Stimulated activated naive CD8-positive, alpha-beta T cell treated with anti-CD3 and anti-CD28 coated beads, Interleukin-15, Interleukin-2, amounts not matched to agents 100 ng/mL and 50 ng/mL, for 24 hours (primary cell): ENCODE measurements at regions not wholly inside any gene's neighbourhood (a gene's known extent, or its start where the extent isn't known, plus 50 kb on each side); places are given as distances from the start of the nearest gene placed in this dataset.

Source experiments
- H3K27ac Mint-ChIP-seq: one replicate; pipeline ENCODE4 v1.8.0; 2021; ENCODE audit warnings: mild to moderate bottlenecking, mixed read lengths
- H3K27me3 Mint-ChIP-seq: one replicate; pipeline ENCODE4 v1.8.0; 2021; ENCODE audit warnings: mixed read lengths
- H3K36me3 Mint-ChIP-seq: one replicate; pipeline ENCODE4 v1.8.0; 2021; ENCODE audit warnings: low read depth, mixed read lengths
- H3K4me1 Mint-ChIP-seq: one replicate; pipeline ENCODE4 v1.8.0; 2021; ENCODE audit warnings: low read depth, mixed read lengths
- H3K4me3 Mint-ChIP-seq: one replicate; pipeline ENCODE4 v1.8.0; 2021; ENCODE audit warnings: mild to moderate bottlenecking, mixed read lengths
- H3K9me3 Mint-ChIP-seq: one replicate; pipeline ENCODE4 v1.8.0; 2021; ENCODE audit warnings: mixed read lengths

- no peaks in the 10 kb centered on the region for H3K4me1 Mint-ChIP-seq
- no peaks in the 10 kb centered on the region for H3K36me3 Mint-ChIP-seq
- no peak overlapping the region for H3K4me3 Mint-ChIP-seq
- H3K27me3 Mint-ChIP-seq, result no peaks in the 10 kb centered on the region
- peaks cover 9% of the 10 kb centered on the region for H3K9me3 Mint-ChIP-seq
- H3K27ac Mint-ChIP-seq, result no peak overlapping the region
Observed at GRCh38 chr17:71724339-71724738, 396.5 kb upstream of the SOX9 start.

GRCh38 chr17:71725811-71726210 is 395.0 kb upstream of the SOX9 start:
- Mint-ChIP-seq H3K9me3 (peaks cover 14% of the 10 kb centered on the region), H3K27me3 (no peaks in the 10 kb centered on the region), H3K27ac (no peak overlapping the region)

GRCh38 chr17:71726341-71726740 is 394.5 kb upstream of the SOX9 start:
- no peaks in the 10 kb centered on the region for H3K36me3 Mint-ChIP-seq
- H3K4me3 Mint-ChIP-seq, result no peak overlapping the region
- H3K9me3 Mint-ChIP-seq, result peaks cover 14% of the 10 kb centered on the region
- no peaks in the 10 kb centered on the region for H3K4me1 Mint-ChIP-seq
- H3K27ac Mint-ChIP-seq, result no peak overlapping the region
- no peaks in the 10 kb centered on the region for H3K27me3 Mint-ChIP-seq

More at GRCh38 chr17:71725811-71726210, 395.0 kb upstream of the SOX9 start:
- no peaks in the 10 kb centered on the region for H3K4me1 Mint-ChIP-seq
- H3K36me3 Mint-ChIP-seq, result no peaks in the 10 kb centered on the region
- H3K4me3 Mint-ChIP-seq, result no peak overlapping the region

- Mint-ChIP-seq H3K4me1 (no peaks in the 10 kb centered on the region), H3K36me3 (no peaks in the 10 kb centered on the region), H3K9me3 (peaks cover 14% of the 10 kb centered on the region), H3K4me3 (no peak overlapping the region), H3K27ac (no peak overlapping the region), H3K27me3 (no peaks in the 10 kb centered on the region)
Observed at GRCh38 chr17:71727292-71727691, 393.5 kb upstream of the SOX9 start.

GRCh38 chr17:71727723-71728122 is 393.1 kb upstream of the SOX9 start:
- Mint-ChIP-seq H3K27ac (no peak overlapping the region), H3K4me3 (no peak overlapping the region), H3K9me3 (peaks cover 14% of the 10 kb centered on the region), H3K4me1 (no peaks in the 10 kb centered on the region), H3K36me3 (no peaks in the 10 kb centered on the region), H3K27me3 (no peaks in the 10 kb centered on the region)

- Mint-ChIP-seq H3K36me3 (no peaks in the 10 kb centered on the region), H3K27me3 (no peaks in the 10 kb centered on the region), H3K27ac (no peak overlapping the region), H3K4me1 (no peaks in the 10 kb centered on the region), H3K4me3 (no peak overlapping the region), H3K9me3 (peaks cover 9% of the 10 kb centered on the region)
Observed at GRCh38 chr17:71730871-71731270, 389.9 kb upstream of the SOX9 start.

- no peak overlapping the region for H3K27ac Mint-ChIP-seq
- H3K9me3 Mint-ChIP-seq, result peaks cover 8% of the 10 kb centered on the region
- H3K4me1 Mint-ChIP-seq, result no peaks in the 10 kb centered on the region
- H3K27me3 Mint-ChIP-seq, result no peaks in the 10 kb centered on the region
- no peak overlapping the region for H3K4me3 Mint-ChIP-seq
- H3K36me3 Mint-ChIP-seq, result no peaks in the 10 kb centered on the region
Observed at GRCh38 chr17:71735893-71736292, 384.9 kb upstream of the SOX9 start.

- H3K4me1 Mint-ChIP-seq, result no peaks in the 10 kb centered on the region
- no peak overlapping the region for H3K27ac Mint-ChIP-seq
- H3K9me3 Mint-ChIP-seq, result peaks cover 10% of the 10 kb centered on the region
- H3K4me3 Mint-ChIP-seq, result no peak overlapping the region
- H3K27me3 Mint-ChIP-seq, result no peaks in the 10 kb centered on the region
- no peaks in the 10 kb centered on the region for H3K36me3 Mint-ChIP-seq
Observed at GRCh38 chr17:71740866-71741265, 380.0 kb upstream of the SOX9 start.

- Mint-ChIP-seq H3K27me3 (no peaks in the 10 kb centered on the region), H3K9me3 (peaks cover 10% of the 10 kb centered on the region), H3K27ac (no peak overlapping the region), H3K4me3 (no peak overlapping the region), H3K36me3 (no peaks in the 10 kb centered on the region), H3K4me1 (no peaks in the 10 kb centered on the region)
Observed at GRCh38 chr17:71741836-71742235, 379.0 kb upstream of the SOX9 start.

- Mint-ChIP-seq H3K9me3 (no peaks in the 10 kb centered on the region), H3K27me3 (no peaks in the 10 kb centered on the region), H3K4me3 (no peak overlapping the region), H3K36me3 (no peaks in the 10 kb centered on the region), H3K4me1 (no peaks in the 10 kb centered on the region), H3K27ac (no peak overlapping the region)
Observed at GRCh38 chr17:71748872-71749271, 371.9 kb upstream of the SOX9 start.

- H3K4me3 Mint-ChIP-seq, result no peak overlapping the region
- no peak overlapping the region for H3K27ac Mint-ChIP-seq
- peaks cover 4% of the 10 kb centered on the region for H3K9me3 Mint-ChIP-seq
- H3K27me3 Mint-ChIP-seq, result no peaks in the 10 kb centered on the region
- H3K4me1 Mint-ChIP-seq, result no peaks in the 10 kb centered on the region
- no peaks in the 10 kb centered on the region for H3K36me3 Mint-ChIP-seq
Observed at GRCh38 chr17:71753070-71753469, 367.8 kb upstream of the SOX9 start.

GRCh38 chr17:71757156-71757555 is 363.7 kb upstream of the SOX9 start:
- no peak overlapping the region for H3K4me3 Mint-ChIP-seq
- H3K4me1 Mint-ChIP-seq, result no peaks in the 10 kb centered on the region
- H3K27me3 Mint-ChIP-seq, result no peaks in the 10 kb centered on the region
- H3K27ac Mint-ChIP-seq, result no peak overlapping the region
- H3K36me3 Mint-ChIP-seq, result no peaks in the 10 kb centered on the region
- peaks cover 4% of the 10 kb centered on the region for H3K9me3 Mint-ChIP-seq

GRCh38 chr17:71757956-71758355 is 362.9 kb upstream of the SOX9 start:
- no peak overlapping the region for H3K27ac Mint-ChIP-seq
- H3K9me3 Mint-ChIP-seq, result peaks cover 8% of the 10 kb centered on the region
- no peaks in the 10 kb centered on the region for H3K4me1 Mint-ChIP-seq
- no peaks in the 10 kb centered on the region for H3K27me3 Mint-ChIP-seq
- H3K36me3 Mint-ChIP-seq, result no peaks in the 10 kb centered on the region
- no peak overlapping the region for H3K4me3 Mint-ChIP-seq

- no peaks in the 10 kb centered on the region for H3K27me3 Mint-ChIP-seq
- H3K9me3 Mint-ChIP-seq, result peaks cover 8% of the 10 kb centered on the region
- no peak overlapping the region for H3K4me3 Mint-ChIP-seq
- H3K36me3 Mint-ChIP-seq, result no peaks in the 10 kb centered on the region
- no peak overlapping the region for H3K27ac Mint-ChIP-seq
- no peaks in the 10 kb centered on the region for H3K4me1 Mint-ChIP-seq
Observed at GRCh38 chr17:71759422-71760060, 361.3 kb upstream of the SOX9 start.

- H3K27ac Mint-ChIP-seq, result no peak overlapping the region
- no peaks in the 10 kb centered on the region for H3K36me3 Mint-ChIP-seq
- H3K9me3 Mint-ChIP-seq, result peaks cover 8% of the 10 kb centered on the region
- H3K4me3 Mint-ChIP-seq, result no peak overlapping the region
- H3K27me3 Mint-ChIP-seq, result no peaks in the 10 kb centered on the region
- no peaks in the 10 kb centered on the region for H3K4me1 Mint-ChIP-seq
Observed at GRCh38 chr17:71760062-71760720, 360.6 kb upstream of the SOX9 start.

- Mint-ChIP-seq H3K4me3 (no peak overlapping the region), H3K27me3 (no peaks in the 10 kb centered on the region), H3K4me1 (no peaks in the 10 kb centered on the region), H3K27ac (no peak overlapping the region), H3K36me3 (no peaks in the 10 kb centered on the region), H3K9me3 (peaks cover 8% of the 10 kb centered on the region)
Observed at GRCh38 chr17:71762526-71762925, 358.3 kb upstream of the SOX9 start.
